HCT116 (cell line): ENCODE measurements at regions not wholly inside any gene's neighbourhood (a gene's known extent, or its start where the extent isn't known, plus 50 kb on each side); places are given as distances from the start of the nearest gene placed in this dataset.

Source experiments
- ATAC-seq: fragments of 200-7000 bp; cut with Tn5 transposase; 2 replicates; pipeline ENCODE4 v1.9.1; 2020; ENCODE audit warnings: mild to moderate bottlenecking, moderate library complexity
- BruUV-seq: library from RNA; stranded (reverse); fragments of 400-500 nt; replicated peaks from 2 replicates; lab custom pipeline; 2021; lab: Mats Ljungman, UMichigan
- CTCF ChIA-PET: fragments of 300-600 bp; sonication (Branson Sonifier 250); formaldehyde crosslinking; loops from one replicate; lab custom pipeline; 2021; ENCODE audit warnings: antibody characterized with exemption; lab: Charles Lee
- POLR2A ChIA-PET: fragments of 300-600, 350-600 bp; sonication (Branson Sonifier 250); formaldehyde crosslinking; loops from one replicate; lab custom pipeline; 2021; ENCODE audit warnings: antibody characterized with exemption; lab: Charles Lee
- RAD21 ChIA-PET, 2 experiments: fragments of 300-600 bp; sonication (Branson Sonifier 250); formaldehyde crosslinking; loops; one replicate each; lab custom pipeline; 2023; ENCODE audit warnings: low total read pairs in 2 of 2; ENCODE audit not compliant: uncharacterized antibody in 2 of 2, unreplicated experiment in 2 of 2, low non-redundant PET in 1 of 2; lab: Charles Lee
- DNase-seq: peaks from one replicate; pipeline ENCODE4 v3.0.0-alpha.2; 2010; ENCODE audit warnings: low read depth, low spot score
- H2AFZ ChIP-seq: fragments of 200-600 bp; shearing (Covaris generic), sonication (generic); 2 replicates; pipeline ENCODE4 v1.6.1; 2017; ENCODE audit warnings: low read depth, mixed run types, mixed read lengths, antibody characterized with exemption, low read length; ENCODE audit not compliant: poor library complexity, severe bottlenecking
- H3K27ac ChIP-seq: 2 replicates; pipeline ENCODE4 v1.5.1; 2012; ENCODE audit warnings: low read depth, low read length
- H3K27me3 ChIP-seq: fragments of 200-600 bp; sonication (generic); 2 replicates; pipeline ENCODE4 v1.6.1; 2016; ENCODE audit warnings: mixed run types, low read length, mixed read lengths; ENCODE audit not compliant: insufficient read depth
- H3K36me3 ChIP-seq, 2 experiments: fragments of 200-500 bp in 1 of 2; fragments of 200-600 bp in 1 of 2; sonication (Bioruptor generic) in 1 of 2; sonication (generic) in 1 of 2; 2 replicates each; pipeline versions ENCODE4 v1.5.1 to v1.6.1; 2014 to 2016; ENCODE audit warnings: low read length in 2 of 2, inconsistent platforms in 1 of 2, mixed read lengths in 1 of 2, mixed run types in 1 of 2; ENCODE audit not compliant: insufficient read depth in 2 of 2, control insufficient read depth in 1 of 2
- H3K4me1 ChIP-seq, 2 experiments: fragments of 200-600 bp in 1 of 2; sonication (generic) in 1 of 2; 2 replicates each; pipeline versions ENCODE4 v1.5.1 to v1.6.1; 2012 to 2017; ENCODE audit warnings: low read length in 2 of 2, inconsistent platforms in 1 of 2, mild to moderate bottlenecking in 1 of 2, mixed read lengths in 1 of 2, mixed run types in 1 of 2, moderate library complexity in 1 of 2; ENCODE audit not compliant: insufficient read depth in 2 of 2, control insufficient read depth in 1 of 2
- H3K4me2 ChIP-seq: fragments of 200-600 bp; sonication (generic); 2 replicates; pipeline ENCODE4 v1.6.1; 2017; ENCODE audit warnings: mixed run types, low read length, mixed read lengths
- H3K4me3 ChIP-seq, 2 experiments: fragments of 200-600 bp in 1 of 2; sonication (generic) in 1 of 2; replicated peaks in 1 of 2; 2 replicates each; pipeline ENCODE4 v1.5.1; 2011 to 2016; ENCODE audit warnings: low read length in 2 of 2, control low read depth in 1 of 2, low read depth in 1 of 2, mild to moderate bottlenecking in 1 of 2, mixed read lengths in 1 of 2, mixed run types in 1 of 2
- H3K79me2 ChIP-seq: fragments of 200-600 bp; sonication (generic); 2 replicates; pipeline ENCODE4 v1.6.1; 2017; ENCODE audit warnings: mild to moderate bottlenecking, mixed run types, low read length, moderate library complexity, mixed read lengths; ENCODE audit not compliant: insufficient read depth
- H3K9ac ChIP-seq: fragments of 200-600 bp; sonication (generic); 2 replicates; pipeline ENCODE4 v1.6.1; 2016; ENCODE audit warnings: low read length, mixed read lengths
- H3K9me2 ChIP-seq: fragments of 200-600 bp; sonication (generic), shearing (Covaris generic); 2 replicates; pipeline ENCODE4 v1.6.1; 2017; ENCODE audit warnings: mixed run types, mild to moderate bottlenecking, moderate library complexity; ENCODE audit not compliant: insufficient read depth
- H3K9me3 ChIP-seq, 2 experiments: fragments of 200-500 bp in 1 of 2; fragments of 200-600 bp in 1 of 2; sonication (Bioruptor generic) in 1 of 2; sonication (generic) in 1 of 2; 2 replicates each; pipeline ENCODE4 v1.6.1; 2014 to 2017; ENCODE audit warnings: low read length in 2 of 2, mixed read lengths in 2 of 2, inconsistent platforms in 1 of 2, low read depth in 1 of 2, mild to moderate bottlenecking in 1 of 2, mixed run types in 1 of 2, moderate library complexity in 1 of 2; ENCODE audit not compliant: control insufficient read depth in 1 of 2, insufficient read depth in 1 of 2
- H4K20me1 ChIP-seq: fragments of 200-600 bp; sonication (generic), shearing (Covaris generic); 2 replicates; pipeline ENCODE4 v1.6.1; 2017; ENCODE audit warnings: mixed run types, mild to moderate bottlenecking, moderate library complexity; ENCODE audit not compliant: insufficient read depth
- EZH2 ChIP-seq: fragments of 200-600 bp; sonication (generic); IDR thresholded peaks from 2 replicates; pipeline ENCODE4 v1.6.1; 2017; ENCODE audit warnings: antibody characterized with exemption, mixed run types
- JUND ChIP-seq: IDR thresholded peaks from 2 replicates; pipeline ENCODE4 v1.6.1; 2012
- ZFX ChIP-seq: fragments of 450-650 bp; IDR thresholded peaks from 2 replicates; pipeline ENCODE4 v1.6.1; 2017
- intact Hi-C: fragments of 100-400 bp; cut with micrococcal nuclease; formaldehyde crosslinking; loops from 2 replicates; pipeline ENCODE4 v1.10.0; 2022
- TF ChIP-seq, protein P1 (sequence below), 3 experiments: fragments of 200-600 bp in 1 of 3; sonication (generic) in 1 of 3; IDR thresholded peaks in 2 of 3; conservative IDR thresholded peaks in 1 of 3; 2 replicates each; pipeline ENCODE4 v1.5.1; 2012 to 2017; ENCODE audit warnings: low read depth in 2 of 3, low read length in 2 of 3, antibody characterized with exemption in 1 of 3, borderline replicate concordance in 1 of 3, control low read depth in 1 of 3, mild to moderate bottlenecking in 1 of 3, mixed read lengths in 1 of 3, mixed run types in 1 of 3, moderate library complexity in 1 of 3; ENCODE audit not compliant: insufficient read depth in 1 of 3
- TF ChIP-seq, protein P2 (sequence below): IDR thresholded peaks from 2 replicates; pipeline ENCODE4 v1.6.1; 2011; ENCODE audit warnings: mild to moderate bottlenecking, low read length, moderate library complexity; ENCODE audit not compliant: insufficient replicate concordance; ENCODE audit errors: extremely low read depth

DNA sequence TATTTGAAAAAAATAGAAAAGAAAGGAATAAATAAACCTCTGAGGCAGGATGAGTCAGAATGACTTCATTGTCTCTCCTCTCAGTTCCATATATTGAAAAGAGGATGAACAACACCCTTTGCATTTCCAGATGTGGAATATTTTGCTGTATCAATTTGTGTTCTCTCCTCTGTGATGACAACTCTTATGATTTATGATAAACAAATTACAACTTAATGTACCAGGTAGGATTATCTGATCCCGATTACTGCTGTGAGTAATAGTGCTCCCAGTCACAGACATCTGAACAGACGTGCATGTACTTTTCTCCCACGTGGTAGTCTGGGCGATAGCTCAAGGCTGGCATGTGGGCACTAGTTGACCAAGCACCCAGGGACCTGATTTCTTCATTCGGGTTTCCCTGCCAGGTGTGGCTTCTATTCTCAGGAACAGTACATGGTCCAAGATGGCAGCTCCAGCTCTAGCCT, 142.1 kb upstream of the SULF2 start (continued):
- TF ChIP-seq, protein P1, sequence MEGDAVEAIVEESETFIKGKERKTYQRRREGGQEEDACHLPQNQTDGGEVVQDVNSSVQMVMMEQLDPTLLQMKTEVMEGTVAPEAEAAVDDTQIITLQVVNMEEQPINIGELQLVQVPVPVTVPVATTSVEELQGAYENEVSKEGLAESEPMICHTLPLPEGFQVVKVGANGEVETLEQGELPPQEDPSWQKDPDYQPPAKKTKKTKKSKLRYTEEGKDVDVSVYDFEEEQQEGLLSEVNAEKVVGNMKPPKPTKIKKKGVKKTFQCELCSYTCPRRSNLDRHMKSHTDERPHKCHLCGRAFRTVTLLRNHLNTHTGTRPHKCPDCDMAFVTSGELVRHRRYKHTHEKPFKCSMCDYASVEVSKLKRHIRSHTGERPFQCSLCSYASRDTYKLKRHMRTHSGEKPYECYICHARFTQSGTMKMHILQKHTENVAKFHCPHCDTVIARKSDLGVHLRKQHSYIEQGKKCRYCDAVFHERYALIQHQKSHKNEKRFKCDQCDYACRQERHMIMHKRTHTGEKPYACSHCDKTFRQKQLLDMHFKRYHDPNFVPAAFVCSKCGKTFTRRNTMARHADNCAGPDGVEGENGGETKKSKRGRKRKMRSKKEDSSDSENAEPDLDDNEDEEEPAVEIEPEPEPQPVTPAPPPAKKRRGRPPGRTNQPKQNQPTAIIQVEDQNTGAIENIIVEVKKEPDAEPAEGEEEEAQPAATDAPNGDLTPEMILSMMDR (IDR thresholded peaks at IDR 0.05 in 2 of 3, conservative IDR thresholded peaks at IDR 0.05 in 1 of 3; ENCODE audit: borderline replicate concordance in 1 of 3, insufficient read depth in 1 of 3, low read depth in 2 of 3, low read length in 2 of 3) = no peak
- TF ChIP-seq EZH2 = no peak
- TF ChIP-seq, all 23 proteins: peak for 0

DNA sequence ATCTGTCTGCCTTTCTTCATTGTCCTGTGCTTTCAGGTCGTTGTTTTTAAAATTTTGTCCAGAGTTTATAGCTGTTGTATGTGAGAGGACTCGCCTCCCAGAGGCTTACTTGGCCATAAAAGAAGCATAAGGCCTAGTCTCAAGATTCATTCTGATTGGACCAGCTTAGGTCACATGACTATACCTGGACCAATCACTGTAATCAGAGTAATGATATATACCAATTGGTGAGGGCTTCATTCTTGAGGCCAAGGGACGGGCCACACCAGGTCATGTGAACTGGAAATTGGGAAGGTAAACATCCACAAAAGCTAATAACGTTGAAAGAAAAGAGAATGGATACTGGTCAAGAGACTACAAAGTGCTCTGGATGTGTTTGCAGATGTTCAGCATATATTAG, 141.4 kb upstream of the SULF2 start:
- H3K9me2 ChIP-seq = no peaks in the 10 kb centered on the region
- intact Hi-C loops = no loop called here
- peaks cover 0 to 17% of the 10 kb centered on the region in 2 experiments; a peak in 2 of 4 replicates for H3K4me1 ChIP-seq
- H3K4me2 ChIP-seq = no peak overlapping the region
- no TSS peak for BruUV-seq
- H3K27ac ChIP-seq = no peak overlapping the region
- ChIA-PET CTCF (no interaction called here), POLR2A (no interaction called here), RAD21 (no interaction called here)
- H2AFZ ChIP-seq = no peak overlapping the region
- no peaks in the 10 kb centered on the region for H3K36me3 ChIP-seq
- TF ChIP-seq JUND = no peak
- TF ChIP-seq, protein P2, sequence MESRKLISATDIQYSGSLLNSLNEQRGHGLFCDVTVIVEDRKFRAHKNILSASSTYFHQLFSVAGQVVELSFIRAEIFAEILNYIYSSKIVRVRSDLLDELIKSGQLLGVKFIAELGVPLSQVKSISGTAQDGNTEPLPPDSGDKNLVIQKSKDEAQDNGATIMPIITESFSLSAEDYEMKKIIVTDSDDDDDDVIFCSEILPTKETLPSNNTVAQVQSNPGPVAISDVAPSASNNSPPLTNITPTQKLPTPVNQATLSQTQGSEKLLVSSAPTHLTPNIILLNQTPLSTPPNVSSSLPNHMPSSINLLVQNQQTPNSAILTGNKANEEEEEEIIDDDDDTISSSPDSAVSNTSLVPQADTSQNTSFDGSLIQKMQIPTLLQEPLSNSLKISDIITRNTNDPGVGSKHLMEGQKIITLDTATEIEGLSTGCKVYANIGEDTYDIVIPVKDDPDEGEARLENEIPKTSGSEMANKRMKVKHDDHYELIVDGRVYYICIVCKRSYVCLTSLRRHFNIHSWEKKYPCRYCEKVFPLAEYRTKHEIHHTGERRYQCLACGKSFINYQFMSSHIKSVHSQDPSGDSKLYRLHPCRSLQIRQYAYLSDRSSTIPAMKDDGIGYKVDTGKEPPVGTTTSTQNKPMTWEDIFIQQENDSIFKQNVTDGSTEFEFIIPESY = no peak
- TF ChIP-seq ZFX = no peak
- ATAC-seq = no peak
- no peaks in the 10 kb centered on the region for H3K9me3 ChIP-seq
- H3K27me3 ChIP-seq = peaks cover 19% of the 10 kb centered on the region
- no peak overlapping the region for H3K4me3 ChIP-seq
- no peak for DNase-seq
- no peaks in the 10 kb centered on the region for H4K20me1 ChIP-seq
- no peaks in the 10 kb centered on the region for H3K79me2 ChIP-seq
- no peak overlapping the region for H3K9ac ChIP-seq
